Left lung (tissue), 4 donors: ENCODE measurements at regions not wholly inside any gene's neighbourhood (a gene's known extent, or its start where the extent isn't known, plus 50 kb on each side); places are given as distances from the start of the nearest gene placed in this dataset.

Experiments
- ATAC-seq: fragments of 200-7000 bp; cut with Tn5 transposase; one replicate; pipeline ENCODE4 v1.9.1; 2020; ENCODE audit warnings: moderate library complexity
- DNase-seq, 4 donors: peaks; one replicate each; pipeline ENCODE4 v3.0.0-alpha.2; 2013 to 2020
- H3K27ac ChIP-seq, 2 donors: fragments of 200-600 bp; sonication (generic) in 1 of 2; one replicate each; pipeline versions ENCODE4 v1.5.0 to v1.8.0; 2020 to 2021
- H3K27me3 ChIP-seq, 2 donors: fragments of 200-600 bp; sonication (generic) in 1 of 2; one replicate each; pipeline versions ENCODE4 v1.5.0 to v1.8.0; 2020 to 2021
- H3K36me3 ChIP-seq, 2 donors: fragments of 200-600 bp; sonication (generic) in 1 of 2; one replicate each; pipeline versions ENCODE4 v1.5.0 to v1.8.0; 2020 to 2021
- H3K4me1 ChIP-seq, 2 donors: fragments of 200-600 bp; one replicate each; pipeline ENCODE4 v1.8.0; 2021
- H3K4me3 ChIP-seq, 2 donors: fragments of 200-600 bp; sonication (generic) in 1 of 2; one replicate each; pipeline versions ENCODE4 v1.5.0 to v1.8.0; 2020 to 2021; ENCODE audit warnings: mild to moderate bottlenecking in 1 of 2
- H3K9me3 ChIP-seq, 2 donors: fragments of 200-600 bp; sonication (generic) in 1 of 2; one replicate each; pipeline versions ENCODE4 v1.5.0 to v1.8.0; 2020 to 2021
- CTCF ChIP-seq, 2 donors: fragments of 200-600 bp; sonication (generic) in 1 of 2; IDR thresholded peaks; one replicate each; pipeline versions ENCODE4 v1.5.0 to v1.8.0; 2021; ENCODE audit warnings: antibody characterized with exemption in 2 of 2
- intact Hi-C, 2 donors: fragments of 100-400 bp; cut with DNase I; formaldehyde crosslinking; loops; one replicate each; pipeline versions ENCODE4 v1.11.2 to v1.14.2; 2022
- donor health status: DM: no; HTN: yes; CAD: no.
- donor health status: DM: no; HTN: no; CAD: no.

GRCh38 chr4:38211885-38212284 is 251.7 kb downstream of the PTTG2 start:
- ATAC-seq, result no peak
- no peak for TF ChIP-seq CTCF (IDR thresholded peaks at IDR 0.05)
- intact Hi-C loops, result no loop called here
- H3K9me3 ChIP-seq, result peaks cover 0 to 8% of the 10 kb centered on the region in 2 donors
- H3K4me3 ChIP-seq, result no peak overlapping the region
- H3K4me1 ChIP-seq, result peaks cover 11 to 21% of the 10 kb centered on the region in 2 donors
- no peaks in the 10 kb centered on the region for H3K27me3 ChIP-seq
- peak overlapping the region in 1 of 2 donors; percentile 38 for H3K27ac ChIP-seq
- H3K36me3 ChIP-seq, result no peaks in the 10 kb centered on the region
- DNase-seq, result no peak

- intact Hi-C loops, result no loop called here
- no peak for TF ChIP-seq CTCF (IDR thresholded peaks at IDR 0.05)
- ATAC-seq (peak; percentile 49), DNase-seq (no peak)
- Histone ChIP-seq H3K36me3 (no peaks in the 10 kb centered on the region), H3K4me1 (peaks cover 11 to 21% of the 10 kb centered on the region in 2 donors), H3K4me3 (no peak overlapping the region), H3K27ac (no peak overlapping the region), H3K9me3 (peaks cover 0 to 8% of the 10 kb centered on the region in 2 donors), H3K27me3 (no peaks in the 10 kb centered on the region)
Measured at GRCh38 chr4:38213083-38213805, 253.0 kb downstream of the PTTG2 start.

GRCh38 chr4:38222892-38223291 is 262.7 kb downstream of the PTTG2 start:
- no peaks in the 10 kb centered on the region for H3K36me3 ChIP-seq
- ATAC-seq, result no peak
- H3K4me3 ChIP-seq, result no peak overlapping the region
- no peaks in the 10 kb centered on the region for H3K27me3 ChIP-seq
- H3K9me3 ChIP-seq, result no peaks in the 10 kb centered on the region
- DNase-seq, result no peak
- no peak for TF ChIP-seq CTCF (IDR thresholded peaks at IDR 0.05)
- H3K4me1 ChIP-seq, result peaks cover 0 to 11% of the 10 kb centered on the region in 2 donors
- no peak overlapping the region for H3K27ac ChIP-seq
- intact Hi-C loops, result no loop called here

- Histone ChIP-seq H3K27ac (no peak overlapping the region), H3K4me3 (no peak overlapping the region), H3K36me3 (no peaks in the 10 kb centered on the region), H3K4me1 (peaks cover 0 to 11% of the 10 kb centered on the region in 2 donors), H3K27me3 (no peaks in the 10 kb centered on the region), H3K9me3 (no peaks in the 10 kb centered on the region)
- ATAC-seq (no peak), DNase-seq (no peak)
- intact Hi-C loops, result no loop called here
- no peak for TF ChIP-seq CTCF (IDR thresholded peaks at IDR 0.05)
Measured at GRCh38 chr4:38223306-38223705, 263.1 kb downstream of the PTTG2 start.

GRCh38 chr4:38223782-38224236 is 263.6 kb downstream of the PTTG2 start:
- TF ChIP-seq CTCF (IDR thresholded peaks at IDR 0.05), result no peak
- peaks cover 0 to 11% of the 10 kb centered on the region in 2 donors for H3K4me1 ChIP-seq
- no peak for DNase-seq
- no peaks in the 10 kb centered on the region for H3K9me3 ChIP-seq
- no peak overlapping the region for H3K27ac ChIP-seq
- no peaks in the 10 kb centered on the region for H3K36me3 ChIP-seq
- intact Hi-C loops, result no loop called here
- no peaks in the 10 kb centered on the region for H3K27me3 ChIP-seq
- no peak overlapping the region for H3K4me3 ChIP-seq
- ATAC-seq, result no peak
